ENCODE measurements at regions not wholly inside any gene's neighbourhood (a gene's known extent, or its start where the extent isn't known, plus 50 kb on each side); places are given as distances from the start of the nearest gene placed in this dataset.

DNA sequence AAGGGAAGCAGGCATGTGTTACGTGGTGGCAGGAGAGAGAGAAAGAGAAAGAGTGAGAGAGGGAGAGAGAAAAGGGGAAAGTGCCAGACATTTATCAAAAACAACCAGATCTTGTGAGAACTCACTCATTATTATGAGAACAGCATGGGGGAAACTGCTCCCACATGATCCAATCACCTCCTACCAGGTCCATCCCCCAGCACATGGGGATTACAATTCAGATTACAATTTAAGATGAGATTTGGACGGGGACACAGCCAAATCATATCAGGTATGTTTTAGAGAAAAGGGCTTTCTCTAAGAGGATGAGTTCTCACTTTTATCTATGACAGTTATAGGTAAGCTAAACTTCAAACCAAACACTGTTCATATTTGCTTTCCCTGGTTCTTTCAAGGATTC lies 597.3 kb upstream of the PIK3C3 start:
- no peak for DNase-seq (ENCODE audit: low read depth in 2 of 2)

DNA sequence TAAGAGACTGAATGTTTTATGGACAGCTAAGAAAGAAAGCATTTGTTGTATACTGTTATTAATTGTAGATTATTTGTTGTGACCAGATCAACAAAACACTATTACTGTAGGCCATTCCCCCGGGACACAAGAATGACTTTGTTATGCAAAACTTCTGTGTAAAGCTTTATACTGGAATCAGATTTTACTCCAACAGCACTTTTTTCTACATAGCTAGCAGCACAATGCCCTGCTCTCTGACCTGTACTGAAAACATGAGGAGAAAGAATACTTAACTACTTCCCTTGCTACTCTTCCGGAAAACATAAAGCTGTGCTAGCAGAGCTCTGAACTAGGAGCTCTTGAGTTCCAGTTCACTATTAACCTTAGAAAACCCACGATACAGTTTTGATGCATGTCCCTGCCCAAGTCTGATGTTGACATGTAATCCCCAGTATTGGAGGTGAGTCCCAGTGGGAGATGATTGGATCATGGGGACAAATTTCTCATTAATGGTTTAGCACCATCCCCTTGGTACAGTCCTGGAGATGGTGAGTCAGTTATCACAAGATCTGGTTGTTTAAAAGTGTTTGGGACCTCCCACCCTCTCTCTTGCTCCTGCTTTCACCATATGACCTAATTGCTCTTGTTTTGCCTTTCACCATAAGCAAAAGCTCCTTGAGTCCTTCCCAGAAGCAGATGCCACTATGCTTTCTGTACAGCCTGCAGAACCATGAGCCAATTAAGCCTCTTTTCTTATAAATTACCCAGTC lies 601.1 kb upstream of the PIK3C3 start:
- no peak for DNase-seq (ENCODE audit: low read depth in 2 of 2)

DNA sequence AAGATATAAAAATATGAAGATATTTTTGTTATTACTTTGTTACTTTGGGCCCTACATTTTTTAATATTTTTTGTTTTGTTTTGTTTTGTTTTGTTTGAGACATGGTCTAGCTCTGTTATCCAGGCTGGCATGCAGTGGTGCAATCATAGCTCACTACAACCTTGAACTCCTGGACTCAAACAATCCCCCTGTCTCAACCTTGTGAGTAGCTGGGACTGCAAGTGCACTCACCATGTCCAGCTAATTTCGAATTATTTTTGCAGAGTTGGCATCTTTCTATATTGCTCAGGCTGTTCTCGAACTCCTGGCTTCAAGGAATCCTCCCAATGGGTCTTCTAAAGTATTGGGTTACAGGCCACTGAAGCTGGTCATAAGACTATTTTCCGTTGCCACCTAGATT lies 603.6 kb upstream of the PIK3C3 start:
- DNase-seq (ENCODE audit: low read depth in 2 of 2), result no peak

DNA sequence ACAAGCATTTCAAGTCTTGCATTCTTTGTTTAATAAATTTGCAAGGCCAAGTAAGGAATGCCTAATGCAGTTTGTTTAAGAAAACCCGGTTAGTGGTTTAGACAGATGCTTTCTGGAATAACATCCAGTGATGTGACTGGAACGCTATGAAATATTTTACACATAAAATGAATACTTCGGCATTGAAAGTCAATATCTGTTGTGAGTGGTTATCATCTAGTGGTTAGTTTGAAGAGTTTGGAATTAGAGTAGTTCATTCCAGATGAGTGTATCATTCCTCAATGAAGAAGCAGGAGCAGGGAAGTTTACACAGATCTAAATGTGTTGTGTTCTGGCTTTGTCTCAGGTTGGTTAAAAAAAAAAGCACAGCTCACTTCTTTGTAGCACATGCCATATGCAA lies 608.0 kb upstream of the PIK3C3 start:
- no peak for DNase-seq (ENCODE audit: low read depth in 2 of 2)

DNA sequence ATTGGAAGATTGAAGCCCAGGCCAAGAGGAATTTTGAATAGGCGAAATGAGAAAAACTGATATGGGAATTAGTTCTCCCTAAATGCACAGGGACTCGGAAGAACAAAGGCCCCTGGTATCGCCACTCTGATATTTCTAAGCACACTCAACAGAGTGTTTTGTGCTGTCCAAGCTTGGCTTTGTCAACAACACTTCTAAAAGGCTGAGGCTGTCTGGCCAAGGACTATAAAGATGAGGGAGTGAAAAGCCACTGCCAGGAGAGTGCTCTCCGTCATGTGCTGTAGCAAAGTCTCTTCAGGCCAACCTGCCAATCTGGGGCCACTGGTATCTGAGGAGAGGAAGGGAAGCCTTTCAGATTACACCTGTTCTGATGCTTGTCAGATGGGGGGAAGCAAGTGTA lies 611.2 kb upstream of the PIK3C3 start:
- no peak for DNase-seq (ENCODE audit: low read depth in 2 of 2)

DNA sequence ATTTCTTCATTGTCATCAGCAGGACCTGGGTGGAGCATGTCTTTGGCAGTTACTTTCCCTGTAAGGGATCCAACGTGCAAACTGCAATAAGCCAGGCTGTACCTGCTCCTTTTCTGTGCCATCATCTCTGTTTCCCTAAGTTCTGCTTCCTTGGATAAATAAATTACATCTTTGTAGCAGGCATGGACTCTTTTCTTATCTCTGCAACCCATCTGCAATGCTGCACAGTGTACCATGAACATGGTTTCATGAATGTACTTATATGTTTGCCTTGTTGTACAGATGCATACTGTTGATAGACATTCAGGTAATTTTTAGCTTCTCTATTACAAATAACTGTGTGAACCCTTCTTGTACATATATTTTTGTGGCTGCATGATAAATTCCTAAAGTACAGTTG lies 616.7 kb upstream of the PIK3C3 start:
- no peak for DNase-seq (ENCODE audit: low read depth in 2 of 2)

DNA sequence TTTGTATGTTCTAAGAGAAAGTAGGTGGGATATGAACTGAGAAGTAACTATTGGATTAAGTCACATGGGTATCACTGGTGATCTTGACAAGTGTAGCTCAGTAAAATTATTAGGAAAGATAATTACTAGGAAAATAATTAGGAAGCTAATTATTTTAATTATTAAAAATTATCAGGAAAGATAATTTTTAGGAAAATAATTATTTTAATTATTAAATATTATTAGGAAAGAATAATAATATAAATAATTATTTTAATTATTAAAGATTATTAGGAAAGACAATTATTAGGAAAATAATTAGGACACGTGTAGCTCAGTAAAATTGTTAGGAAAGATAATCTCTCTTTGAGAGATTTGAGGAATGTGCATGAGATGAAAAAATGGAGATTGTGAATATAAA lies 623.4 kb upstream of the PIK3C3 start:
- DNase-seq (ENCODE audit: low read depth in 2 of 2), result no peak

DNA sequence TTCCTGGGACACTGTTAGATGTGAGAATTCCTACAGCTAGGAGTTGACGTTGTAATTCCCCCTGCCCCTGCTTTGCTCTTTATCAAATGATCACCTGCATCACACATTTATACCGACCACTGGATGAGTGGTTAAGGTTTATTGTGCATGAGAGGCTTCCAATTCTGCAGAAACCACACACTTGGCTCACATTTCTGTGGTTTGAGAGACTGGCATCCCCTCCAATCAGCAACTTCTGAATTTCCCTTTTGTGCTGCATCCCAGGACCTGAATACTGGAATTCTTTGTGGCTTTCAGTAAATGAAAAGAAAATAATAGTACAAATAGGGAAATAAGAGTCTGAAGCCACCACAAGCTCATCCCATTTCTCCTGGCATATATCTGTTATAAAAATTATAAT lies 628.7 kb upstream of the PIK3C3 start:
- DNase-seq (ENCODE audit: low read depth in 2 of 2), result no peak

DNA sequence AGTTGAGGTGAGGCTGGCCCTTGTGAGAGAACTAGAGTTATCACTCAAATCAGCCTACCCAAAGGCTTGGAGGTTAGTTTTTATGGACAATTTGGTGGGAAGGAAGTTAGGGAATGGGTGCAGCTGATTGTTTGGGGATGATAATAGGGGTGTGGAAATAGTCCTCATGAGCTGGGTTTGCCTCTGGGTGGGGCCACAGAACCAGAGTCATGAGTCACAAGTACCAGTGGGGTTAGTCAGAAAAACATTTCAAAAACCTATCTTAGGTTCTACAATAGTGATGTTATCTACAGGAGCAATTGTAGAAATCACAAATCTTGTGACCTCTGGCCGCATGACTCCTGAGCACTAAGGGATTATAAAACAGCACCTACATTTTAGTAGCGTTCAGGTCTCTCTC lies 630.1 kb upstream of the PIK3C3 start:
- DNase-seq (ENCODE audit: low read depth in 2 of 2), result no peak

DNA sequence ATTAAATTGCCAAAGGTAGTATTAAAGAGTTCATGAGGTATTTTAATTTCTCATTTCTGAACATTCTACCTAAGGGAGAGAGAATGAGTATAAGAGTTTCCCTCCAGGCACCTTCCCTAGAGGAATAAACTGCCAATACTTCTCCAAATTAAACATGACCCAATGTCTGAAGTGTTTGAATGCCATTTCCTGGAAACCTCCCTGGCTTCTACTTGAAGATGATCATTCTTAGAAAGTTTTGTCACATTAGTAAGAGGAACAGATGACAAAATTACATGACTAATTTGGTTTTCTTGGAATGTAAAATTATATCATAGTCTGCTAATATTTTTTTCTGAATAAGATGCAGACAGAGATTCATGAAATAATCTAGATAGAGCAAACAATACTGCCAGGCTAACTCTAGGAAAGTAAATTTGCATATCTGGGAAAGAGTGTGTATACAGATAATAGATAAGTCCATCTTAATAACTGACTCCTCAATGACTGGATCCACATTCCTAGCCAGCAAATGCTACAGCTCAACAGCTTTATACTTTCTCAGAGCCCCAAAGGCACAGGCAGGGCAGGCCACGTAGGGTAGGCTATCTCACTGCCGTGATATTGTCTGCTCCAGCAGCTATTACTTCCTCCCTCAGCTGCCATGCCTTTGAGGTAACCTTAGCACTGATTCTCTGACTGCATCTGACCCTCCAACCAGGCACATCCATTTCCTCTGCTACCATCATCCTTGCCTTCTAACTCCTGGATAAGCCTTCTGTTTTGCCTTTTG lies 630.8 kb upstream of the PIK3C3 start:
- no peak for DNase-seq (ENCODE audit: low read depth in 2 of 2)

DNA sequence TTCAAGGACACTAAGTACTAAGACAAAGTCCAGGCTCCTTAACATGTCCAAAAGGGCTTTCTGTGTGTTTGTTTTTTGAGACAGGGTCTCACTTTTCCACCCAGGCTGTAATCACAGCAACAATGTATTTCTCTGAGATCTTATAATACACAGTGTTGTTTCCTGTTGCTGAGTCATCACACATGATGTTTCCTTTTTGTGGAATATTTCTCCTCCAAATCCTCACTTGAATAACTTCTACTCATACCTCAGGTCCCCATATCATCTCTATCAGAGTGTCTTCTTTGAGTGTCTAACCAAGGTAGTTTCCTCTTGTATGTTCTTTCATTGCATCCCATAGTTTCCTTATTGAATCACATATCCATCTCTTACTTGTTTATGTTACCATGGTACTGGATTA lies 632.0 kb upstream of the PIK3C3 start:
- DNase-seq (ENCODE audit: low read depth in 2 of 2), result no peak

DNA sequence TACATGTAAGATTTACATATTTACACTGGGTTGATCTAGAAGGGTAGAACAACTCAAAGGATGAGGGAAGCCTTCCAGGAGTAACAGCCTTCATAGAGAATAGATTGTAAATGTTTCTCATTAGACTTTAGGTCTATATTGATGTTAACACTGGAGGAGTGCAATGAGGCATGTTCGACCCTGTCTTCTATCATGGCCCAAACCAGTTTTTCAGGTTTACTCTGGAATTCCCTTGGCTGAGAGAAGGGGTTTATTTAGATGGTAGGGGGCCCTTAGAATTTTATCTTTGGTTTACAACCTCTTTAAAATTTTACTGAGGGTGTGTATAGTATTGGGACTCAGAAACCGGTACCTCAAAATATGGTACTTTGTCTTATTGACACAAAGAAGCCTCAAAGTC lies 634.9 kb upstream of the PIK3C3 start:
- no peak for DNase-seq (ENCODE audit: low read depth in 2 of 2)

DNA sequence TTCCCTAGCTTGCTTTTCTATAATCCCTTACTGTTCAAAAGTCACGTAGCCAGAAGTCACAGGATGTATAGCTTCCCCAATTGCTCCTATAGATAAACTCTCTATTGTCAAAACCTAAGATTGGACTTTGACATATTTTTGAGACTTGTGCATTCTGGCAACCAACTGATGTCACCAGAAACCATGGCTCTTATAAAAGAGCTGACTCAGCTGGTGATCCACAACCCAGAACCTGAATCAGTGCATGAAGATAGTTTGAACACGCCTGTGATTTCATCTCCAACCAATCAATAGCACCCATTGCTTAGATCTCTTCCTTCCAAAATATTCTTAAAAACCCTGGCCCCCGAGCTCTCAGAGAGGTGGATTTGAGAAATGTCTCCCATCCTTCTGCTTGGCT lies 639.9 kb upstream of the PIK3C3 start:
- DNase-seq (ENCODE audit: low read depth in 2 of 2), result no peak

DNA sequence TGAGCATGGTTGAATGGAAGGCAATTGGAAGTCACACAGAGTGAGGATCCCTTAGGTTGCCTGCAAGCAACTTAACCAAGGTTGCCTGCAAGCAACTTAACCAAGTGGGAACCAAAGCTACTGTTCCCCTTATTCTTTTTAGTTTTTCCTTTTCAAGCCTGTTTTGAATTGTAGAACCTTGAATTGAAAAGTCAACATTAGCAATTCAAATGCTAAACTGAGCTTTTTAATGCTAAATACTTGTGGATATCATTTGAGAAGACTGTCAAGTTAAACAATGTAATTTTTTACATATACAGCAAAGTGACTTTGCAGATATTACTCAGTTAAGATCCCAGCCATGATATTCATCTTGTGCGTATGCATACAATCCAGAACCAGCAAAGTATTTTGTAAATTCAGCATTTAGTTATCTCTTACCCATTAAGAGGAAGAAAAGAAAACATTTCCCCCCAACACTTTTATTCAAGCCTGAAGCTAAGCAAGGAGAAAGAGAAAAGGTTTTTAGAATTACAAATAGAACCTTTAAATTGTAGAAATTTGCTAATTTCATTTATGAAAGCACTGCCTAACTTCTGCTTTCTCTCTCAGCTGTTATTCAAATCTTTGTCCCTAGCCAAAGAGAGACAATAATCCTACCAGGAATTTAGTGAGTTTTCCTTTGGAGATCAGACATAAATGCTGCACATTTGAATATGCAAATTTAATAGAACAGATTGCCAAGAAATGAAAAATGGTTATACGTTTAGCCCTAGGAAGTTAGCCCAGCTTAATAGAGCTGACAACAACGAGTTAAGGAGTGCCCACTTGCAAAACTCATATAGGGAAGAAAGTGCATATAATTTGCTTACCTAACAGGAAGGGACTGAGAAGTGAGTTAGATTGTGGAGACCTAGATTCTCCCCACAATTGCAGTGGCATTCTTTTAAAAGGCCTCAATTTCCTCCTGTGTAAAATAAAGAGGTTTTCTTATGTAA lies 643.2 kb upstream of the PIK3C3 start:
- DNase-seq (ENCODE audit: low read depth in 2 of 2), result no peak

DNA sequence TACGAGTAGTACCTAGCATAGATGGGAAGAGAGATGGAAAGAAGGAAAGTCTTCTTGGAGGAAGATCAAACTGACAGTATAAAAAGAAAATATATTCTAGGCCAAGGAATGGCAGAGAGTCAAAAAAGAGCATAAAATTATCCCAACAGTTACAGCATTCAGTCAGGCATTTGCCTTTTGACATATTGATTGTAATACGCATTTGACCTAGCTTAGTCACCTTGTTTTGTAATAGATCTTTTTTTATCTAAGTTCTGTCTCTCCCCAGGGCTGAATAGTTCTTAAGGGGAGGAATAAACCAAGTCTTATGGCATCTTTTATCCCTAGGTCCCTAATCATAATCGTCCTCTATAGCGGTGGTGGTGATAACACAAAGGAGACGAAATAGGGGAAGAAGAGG lies 657.3 kb upstream of the PIK3C3 start:
- no peak for DNase-seq (ENCODE audit: low read depth in 2 of 2)

DNA sequence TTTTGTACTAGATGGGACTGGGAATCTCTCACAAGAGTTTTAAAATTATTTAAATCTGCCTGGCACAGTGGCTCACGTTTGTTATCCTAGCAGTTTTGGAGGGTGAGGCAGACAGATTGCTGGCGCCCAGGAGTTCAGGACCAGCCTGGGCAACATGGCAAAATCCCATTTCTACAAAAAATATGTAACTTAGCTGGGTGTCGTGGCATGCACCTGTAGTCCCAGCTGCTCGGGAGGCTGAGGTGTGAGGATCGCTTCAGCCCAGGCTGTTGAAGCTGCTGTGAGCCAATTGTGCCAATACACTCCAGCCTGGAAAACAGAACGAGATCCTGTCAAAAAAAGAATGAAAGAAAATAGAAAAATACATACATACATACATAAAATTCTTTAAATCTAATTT lies 685.7 kb upstream of the PIK3C3 start:
- DNase-seq (ENCODE audit: low read depth in 2 of 2), result no peak

DNA sequence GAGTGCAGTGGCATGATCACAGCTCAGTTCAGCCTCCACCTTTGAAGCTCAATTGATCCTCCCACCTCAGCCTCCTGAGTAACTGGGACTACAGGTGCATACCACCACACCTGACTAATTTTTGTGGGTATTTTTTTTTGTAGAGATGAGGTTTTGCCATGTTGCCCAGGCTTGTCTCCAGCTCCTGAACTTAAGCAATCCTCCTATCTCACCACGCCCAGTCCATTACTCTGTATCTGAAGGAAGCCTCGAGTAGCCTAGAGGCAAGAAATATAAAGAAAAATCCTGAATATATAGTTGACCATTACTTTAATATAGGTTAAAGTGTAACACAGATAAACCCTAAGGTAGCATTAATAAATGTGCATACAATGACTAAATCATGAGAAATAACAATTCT lies 686.8 kb upstream of the PIK3C3 start:
- DNase-seq (ENCODE audit: low read depth in 2 of 2), result no peak

DNA sequence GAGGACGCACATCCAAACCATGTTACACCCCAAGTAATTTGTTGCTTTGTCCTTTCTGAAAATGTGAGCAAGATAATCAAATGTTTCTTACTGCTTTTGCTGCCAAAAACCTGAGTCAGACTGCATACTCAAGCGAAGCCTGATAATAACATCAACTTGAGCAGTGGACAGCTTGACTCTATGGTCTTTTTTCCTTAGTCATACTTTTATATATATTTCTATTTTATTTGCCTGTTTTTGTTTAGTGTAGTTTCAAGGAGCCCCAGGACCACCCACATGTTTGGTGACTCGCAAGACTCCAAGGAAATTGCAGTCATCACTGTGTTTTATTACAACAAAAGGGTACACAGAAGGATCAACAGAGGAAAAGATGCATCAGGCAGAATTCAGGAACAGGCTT lies 688.4 kb upstream of the PIK3C3 start:
- DNase-seq (ENCODE audit: low read depth in 2 of 2), result no peak

DNA sequence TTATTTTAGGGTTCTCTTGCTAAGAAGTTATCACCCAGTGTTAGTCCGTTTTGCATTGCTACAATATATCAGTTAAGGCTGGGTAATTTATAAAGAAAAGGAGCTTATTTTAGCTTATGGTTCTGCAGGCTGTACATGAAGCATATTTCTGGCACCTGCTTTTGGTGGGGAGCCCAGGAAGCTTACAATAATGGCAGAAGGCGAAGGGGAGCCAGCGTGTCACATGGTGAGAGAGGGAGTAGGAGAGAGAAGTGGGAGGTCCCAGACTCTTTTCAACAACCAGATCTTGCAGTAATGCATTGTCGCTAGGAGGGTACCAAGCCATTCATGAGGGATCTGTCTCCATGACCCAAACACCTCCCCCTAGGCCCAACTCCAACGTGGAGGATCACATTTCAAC lies 688.8 kb upstream of the PIK3C3 start:
- no peak for DNase-seq (ENCODE audit: low read depth in 2 of 2)

DNA sequence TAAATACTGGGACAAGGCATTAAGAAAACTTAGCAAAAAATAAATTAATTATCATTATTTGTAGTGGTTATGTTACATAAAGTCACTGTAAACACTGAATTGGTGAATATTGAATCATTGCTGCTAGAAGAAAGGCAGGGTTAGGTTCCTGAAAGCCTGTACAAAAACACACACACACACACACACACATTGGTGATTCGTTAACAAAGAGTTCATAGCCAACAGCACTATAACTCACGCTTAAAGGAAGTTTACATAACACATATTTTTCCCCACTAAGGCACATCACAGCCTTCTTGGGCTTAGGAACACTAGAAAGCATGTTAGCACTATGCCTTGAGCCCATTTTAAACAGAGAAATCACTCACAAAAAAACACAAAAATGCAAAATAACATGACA lies 690.0 kb upstream of the PIK3C3 start:
- DNase-seq (ENCODE audit: low read depth in 2 of 2), result no peak

DNA sequence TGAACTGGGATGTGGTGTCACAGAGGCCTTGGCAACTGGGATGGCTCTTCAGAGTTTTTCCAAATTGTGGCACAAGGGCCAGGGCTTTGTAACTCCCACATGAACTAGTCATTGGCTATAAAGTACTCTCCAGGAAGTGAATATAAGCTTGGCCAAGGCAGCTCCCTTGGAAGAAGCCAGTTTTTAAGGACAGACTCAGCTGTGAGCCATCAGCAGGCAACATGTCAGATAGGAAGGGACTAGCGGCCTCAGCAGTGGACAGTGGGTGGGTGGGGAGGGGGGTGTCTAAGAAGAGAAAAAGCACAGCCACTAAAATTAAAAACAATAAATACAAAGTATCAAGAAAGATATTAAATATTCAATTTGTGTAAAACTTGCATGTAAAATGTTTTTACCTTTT lies 691.1 kb upstream of the PIK3C3 start:
- DNase-seq (ENCODE audit: low read depth in 2 of 2), result no peak

DNA sequence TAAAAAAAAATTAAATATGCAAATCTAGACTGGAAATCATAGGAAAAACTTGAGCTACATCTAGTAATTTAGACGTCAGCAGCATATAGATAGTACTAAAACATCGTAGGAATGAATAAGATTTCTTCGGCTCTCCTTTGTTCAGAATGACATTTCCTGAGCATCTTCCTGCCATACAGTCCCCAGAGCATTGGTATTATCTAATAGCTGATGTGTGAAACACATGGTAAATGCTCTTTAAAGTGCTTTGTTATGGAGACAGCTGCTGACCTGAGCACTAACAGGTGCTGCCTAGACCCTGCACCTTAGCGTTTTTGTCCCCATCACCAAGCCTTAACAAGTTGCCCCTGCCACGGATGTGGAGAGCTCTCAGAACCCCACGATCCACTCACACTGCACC lies 692.3 kb upstream of the PIK3C3 start:
- no peak for DNase-seq (ENCODE audit: low read depth in 2 of 2)

Measured in stimulated activated CD4-positive, alpha-beta T cell treated with anti-CD3 and anti-CD28 coated beads, Interleukin-4, amount 100 ng/mL, for 48 hours (primary cell).